PC-3 (cell line): ENCODE measurements at regions not wholly inside any gene's neighbourhood (a gene's known extent, or its start where the extent isn't known, plus 50 kb on each side); places are given as distances from the start of the nearest gene placed in this dataset.

Source experiments
- EZH2 ChIP-seq: fragments of 300-600 bp; sonication (generic); IDR thresholded peaks from one replicate; pipeline ENCODE4 v1.6.1; 2017; ENCODE audit warnings: antibody characterized with exemption, mild to moderate bottlenecking, low read length; ENCODE audit not compliant: unreplicated experiment
- EZH2phosphoT487 ChIP-seq: fragments of 300-600 bp; sonication (generic); IDR thresholded peaks from 2 replicates; pipeline ENCODE4 v1.6.1; 2018; ENCODE audit warnings: mild to moderate bottlenecking, antibody characterized with exemption, low read length, borderline replicate concordance
- TF ChIP-seq, protein P1 (sequence below): fragments of 300-600 bp; sonication (generic); conservative IDR thresholded peaks from 2 replicates; pipeline ENCODE4 v1.5.1; 2017; ENCODE audit warnings: antibody characterized with exemption, low read depth, mild to moderate bottlenecking, low read length

GRCh38 chr9:2418619-2419018, 203.0 kb upstream of the VLDLR start:
- TF ChIP-seq, protein P1, sequence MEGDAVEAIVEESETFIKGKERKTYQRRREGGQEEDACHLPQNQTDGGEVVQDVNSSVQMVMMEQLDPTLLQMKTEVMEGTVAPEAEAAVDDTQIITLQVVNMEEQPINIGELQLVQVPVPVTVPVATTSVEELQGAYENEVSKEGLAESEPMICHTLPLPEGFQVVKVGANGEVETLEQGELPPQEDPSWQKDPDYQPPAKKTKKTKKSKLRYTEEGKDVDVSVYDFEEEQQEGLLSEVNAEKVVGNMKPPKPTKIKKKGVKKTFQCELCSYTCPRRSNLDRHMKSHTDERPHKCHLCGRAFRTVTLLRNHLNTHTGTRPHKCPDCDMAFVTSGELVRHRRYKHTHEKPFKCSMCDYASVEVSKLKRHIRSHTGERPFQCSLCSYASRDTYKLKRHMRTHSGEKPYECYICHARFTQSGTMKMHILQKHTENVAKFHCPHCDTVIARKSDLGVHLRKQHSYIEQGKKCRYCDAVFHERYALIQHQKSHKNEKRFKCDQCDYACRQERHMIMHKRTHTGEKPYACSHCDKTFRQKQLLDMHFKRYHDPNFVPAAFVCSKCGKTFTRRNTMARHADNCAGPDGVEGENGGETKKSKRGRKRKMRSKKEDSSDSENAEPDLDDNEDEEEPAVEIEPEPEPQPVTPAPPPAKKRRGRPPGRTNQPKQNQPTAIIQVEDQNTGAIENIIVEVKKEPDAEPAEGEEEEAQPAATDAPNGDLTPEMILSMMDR, result no peak
- TF ChIP-seq EZH2, result no peak
- TF ChIP-seq EZH2phosphoT487, result no peak
